ENCODE measurements at regions not wholly inside any gene's neighbourhood (a gene's known extent, or its start where the extent isn't known, plus 50 kb on each side); places are given as distances from the start of the nearest gene placed in this dataset.

- intact Hi-C loops (cut with micrococcal nuclease; ENCODE audit: unreplicated experiment) = no loop called here
- CTCF ChIA-PET (ENCODE audit: unreplicated experiment) = no interaction called here
Observed at GRCh38 chr3:146715170-146715569, 110.0 kb upstream of the PLSCR5 start.

DNA sequence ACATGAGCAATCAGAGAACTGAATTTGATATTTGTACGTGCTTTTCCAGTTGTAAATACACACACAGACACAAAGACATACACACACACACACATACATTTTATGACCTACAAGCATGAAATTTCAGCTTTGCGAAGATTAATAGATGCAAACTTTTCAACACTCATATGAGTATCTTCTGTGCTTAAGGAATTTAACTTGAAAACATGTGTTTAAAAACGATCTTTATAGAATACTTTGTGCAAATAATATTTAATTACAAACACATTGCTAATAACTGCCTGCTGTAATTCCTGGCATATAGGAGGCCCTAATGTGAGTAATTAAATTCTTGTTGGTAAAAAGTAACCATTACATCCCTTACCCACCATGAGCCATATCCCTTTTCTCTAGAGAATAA, 107.7 kb upstream of the PLSCR5 start:
- intact Hi-C loops (cut with micrococcal nuclease; ENCODE audit: unreplicated experiment) = no loop called here
- ChIA-PET CTCF (ENCODE audit: unreplicated experiment) (no interaction called here), POLR2A (no interaction called here)
- Histone ChIP-seq H3K4me3 (ENCODE audit: low read depth, low read length, poor library complexity, severe bottlenecking) (no peak overlapping the region), H3K9me2 (ENCODE audit: insufficient read depth, low read length) (no peaks in the 10 kb centered on the region), H4K20me1 (ENCODE audit: insufficient read depth, low read length) (no peaks in the 10 kb centered on the region), H3K36me3 (ENCODE audit: insufficient read depth, low read length) (no peaks in the 10 kb centered on the region), H3K4me2 (ENCODE audit: low read length) (no peak overlapping the region), H3K4me1 (ENCODE audit: insufficient read depth, low read length, poor library complexity, severe bottlenecking) (no peaks in the 10 kb centered on the region), H3K27ac (ENCODE audit: low read depth, low read length, poor library complexity, severe bottlenecking) (no peak overlapping the region), H3K79me2 (ENCODE audit: insufficient read depth, low read depth, low read length) (no peaks in the 10 kb centered on the region), H2AFZ (ENCODE audit: low read length) (no peak overlapping the region), H3K9me3 (ENCODE audit: low read length) (no peaks in the 10 kb centered on the region)
- DNase-seq (ENCODE audit: low spot score) = no peak
- no TSS peak for BruUV-seq (replicated peaks)
- no peak for TF ChIP-seq EZH2phosphoT487 (IDR thresholded peaks at IDR 0.05; ENCODE audit: borderline replicate concordance, low read depth, low read length)
- TF ChIP-seq, protein P1, sequence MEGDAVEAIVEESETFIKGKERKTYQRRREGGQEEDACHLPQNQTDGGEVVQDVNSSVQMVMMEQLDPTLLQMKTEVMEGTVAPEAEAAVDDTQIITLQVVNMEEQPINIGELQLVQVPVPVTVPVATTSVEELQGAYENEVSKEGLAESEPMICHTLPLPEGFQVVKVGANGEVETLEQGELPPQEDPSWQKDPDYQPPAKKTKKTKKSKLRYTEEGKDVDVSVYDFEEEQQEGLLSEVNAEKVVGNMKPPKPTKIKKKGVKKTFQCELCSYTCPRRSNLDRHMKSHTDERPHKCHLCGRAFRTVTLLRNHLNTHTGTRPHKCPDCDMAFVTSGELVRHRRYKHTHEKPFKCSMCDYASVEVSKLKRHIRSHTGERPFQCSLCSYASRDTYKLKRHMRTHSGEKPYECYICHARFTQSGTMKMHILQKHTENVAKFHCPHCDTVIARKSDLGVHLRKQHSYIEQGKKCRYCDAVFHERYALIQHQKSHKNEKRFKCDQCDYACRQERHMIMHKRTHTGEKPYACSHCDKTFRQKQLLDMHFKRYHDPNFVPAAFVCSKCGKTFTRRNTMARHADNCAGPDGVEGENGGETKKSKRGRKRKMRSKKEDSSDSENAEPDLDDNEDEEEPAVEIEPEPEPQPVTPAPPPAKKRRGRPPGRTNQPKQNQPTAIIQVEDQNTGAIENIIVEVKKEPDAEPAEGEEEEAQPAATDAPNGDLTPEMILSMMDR (conservative IDR thresholded peaks at IDR 0.05; ENCODE audit: low read length) = no peak

More at GRCh38 chr3:146715170-146715569, 110.0 kb upstream of the PLSCR5 start:
- no peaks in the 10 kb centered on the region for H3K9me2 ChIP-seq (ENCODE audit: insufficient read depth, low read length)
- H3K4me3 ChIP-seq (ENCODE audit: low read depth, low read length, poor library complexity, severe bottlenecking) = no peak overlapping the region
- H2AFZ ChIP-seq (ENCODE audit: low read length) = no peak overlapping the region
- no peaks in the 10 kb centered on the region for H3K36me3 ChIP-seq (ENCODE audit: insufficient read depth, low read length)
- no peak overlapping the region for H3K27ac ChIP-seq (ENCODE audit: low read depth, low read length, poor library complexity, severe bottlenecking)
- H3K4me1 ChIP-seq (ENCODE audit: insufficient read depth, low read length, poor library complexity, severe bottlenecking) = no peaks in the 10 kb centered on the region
- H3K4me2 ChIP-seq (ENCODE audit: low read length) = no peak overlapping the region
- BruUV-seq (replicated peaks) = no TSS peak
- DNase-seq (ENCODE audit: low spot score) = no peak
- no peaks in the 10 kb centered on the region for H3K9me3 ChIP-seq (ENCODE audit: low read length)
- H4K20me1 ChIP-seq (ENCODE audit: insufficient read depth, low read length) = no peaks in the 10 kb centered on the region
- TF ChIP-seq, protein P1 (conservative IDR thresholded peaks at IDR 0.05; ENCODE audit: low read length) = no peak
- TF ChIP-seq EZH2phosphoT487 (IDR thresholded peaks at IDR 0.05; ENCODE audit: borderline replicate concordance, low read depth, low read length) = no peak
- POLR2A ChIA-PET = no interaction called here
- no peaks in the 10 kb centered on the region for H3K79me2 ChIP-seq (ENCODE audit: insufficient read depth, low read depth, low read length)

- BruUV-seq (replicated peaks) = no TSS peak
- no peak for DNase-seq (ENCODE audit: low spot score)
- Histone ChIP-seq H3K36me3 (ENCODE audit: insufficient read depth, low read length) (no peaks in the 10 kb centered on the region), H3K4me1 (ENCODE audit: insufficient read depth, low read length, poor library complexity, severe bottlenecking) (no peaks in the 10 kb centered on the region), H4K20me1 (ENCODE audit: insufficient read depth, low read length) (no peaks in the 10 kb centered on the region), H3K4me2 (ENCODE audit: low read length) (no peak overlapping the region), H3K9me3 (ENCODE audit: low read length) (no peaks in the 10 kb centered on the region), H2AFZ (ENCODE audit: low read length) (no peak overlapping the region), H3K9me2 (ENCODE audit: insufficient read depth, low read length) (no peaks in the 10 kb centered on the region), H3K27ac (ENCODE audit: low read depth, low read length, poor library complexity, severe bottlenecking) (no peak overlapping the region), H3K79me2 (ENCODE audit: insufficient read depth, low read depth, low read length) (no peaks in the 10 kb centered on the region), H3K4me3 (ENCODE audit: low read depth, low read length, poor library complexity, severe bottlenecking) (no peak overlapping the region)
- TF ChIP-seq, protein P1 (conservative IDR thresholded peaks at IDR 0.05; ENCODE audit: low read length) = no peak
- no peak for TF ChIP-seq EZH2phosphoT487 (IDR thresholded peaks at IDR 0.05; ENCODE audit: borderline replicate concordance, low read depth, low read length)
- intact Hi-C loops (cut with micrococcal nuclease; ENCODE audit: unreplicated experiment) = no loop called here
- ChIA-PET CTCF (ENCODE audit: unreplicated experiment) (no interaction called here), POLR2A (no interaction called here)
Observed at GRCh38 chr3:146709969-146710368, 104.8 kb upstream of the PLSCR5 start.

All from OCI-LY7 (cell line).